ACC112 (cell line): ENCODE measurements at regions not wholly inside any gene's neighbourhood (a gene's known extent, or its start where the extent isn't known, plus 50 kb on each side); places are given as distances from the start of the nearest gene placed in this dataset.

Experiments used
- H2AFZ ChIP-seq: fragments of 200-600 bp; sonication (generic); one replicate; pipeline ENCODE4 v1.6.0; 2017; ENCODE audit warnings: antibody characterized with exemption, low read length; ENCODE audit not compliant: unreplicated experiment
- H3K27ac ChIP-seq: fragments of 200-600 bp; sonication (generic); 2 replicates; pipeline ENCODE4 v1.5.1; 2014; ENCODE audit warnings: low read depth, mild to moderate bottlenecking, antibody characterized with exemption, low read length, moderate library complexity
- H3K27me3 ChIP-seq: fragments of 200-600 bp; sonication (generic); 2 replicates; pipeline ENCODE4 v1.6.1; 2014; ENCODE audit warnings: mild to moderate bottlenecking, antibody characterized with exemption, low read length, moderate library complexity, mixed read lengths; ENCODE audit not compliant: insufficient read depth
- H3K36me3 ChIP-seq: fragments of 200-600 bp; sonication (generic); 2 replicates; pipeline ENCODE4 v1.6.1; 2016; ENCODE audit warnings: mild to moderate bottlenecking, antibody characterized with exemption, low read length, moderate library complexity, mixed read lengths; ENCODE audit not compliant: insufficient read depth
- H3K4me1 ChIP-seq: fragments of 200-600 bp; sonication (generic); one replicate; pipeline ENCODE4 v1.6.1; 2016; ENCODE audit warnings: low read length, mixed read lengths; ENCODE audit not compliant: insufficient read depth, unreplicated experiment, control insufficient read depth
- H3K4me3 ChIP-seq: fragments of 200-600 bp; sonication (generic); 2 replicates; pipeline ENCODE4 v1.5.1; 2014; ENCODE audit warnings: mild to moderate bottlenecking, low read depth, low read length
- H3K79me2 ChIP-seq: fragments of 200-600 bp; sonication (generic); one replicate; pipeline ENCODE4 v1.6.0; 2016; ENCODE audit warnings: low read length; ENCODE audit not compliant: control insufficient read depth, unreplicated experiment, insufficient read depth

GRCh38 chr10:123570051-123570897 is 95.9 kb upstream of the GPR26 start:
- Histone ChIP-seq H3K4me1 (no peaks in the 10 kb centered on the region), H3K27ac (no peak overlapping the region), H3K27me3 (peaks cover 8% of the 10 kb centered on the region; the same call in 1 of the 2 replicates), H3K79me2 (no peaks in the 10 kb centered on the region), H2AFZ (no peak overlapping the region), H3K36me3 (no peaks in the 10 kb centered on the region), H3K4me3 (no peak overlapping the region)

- Histone ChIP-seq H2AFZ (no peak overlapping the region), H3K36me3 (no peaks in the 10 kb centered on the region), H3K27me3 (peaks cover 8% of the 10 kb centered on the region; the same call in 1 of the 2 replicates), H3K4me1 (no peaks in the 10 kb centered on the region), H3K27ac (no peak overlapping the region), H3K79me2 (no peaks in the 10 kb centered on the region), H3K4me3 (no peak overlapping the region)
These were observed 95.1 kb upstream of the GPR26 start for GRCh38 chr10:123570898-123571515.

GRCh38 chr10:123571978-123572377 is 94.2 kb upstream of the GPR26 start:
- Histone ChIP-seq H3K4me1 (no peaks in the 10 kb centered on the region), H3K79me2 (no peaks in the 10 kb centered on the region), H2AFZ (no peak overlapping the region), H3K4me3 (no peak overlapping the region), H3K27me3 (peaks cover 8% of the 10 kb centered on the region; the same call in 1 of the 2 replicates), H3K27ac (no peak overlapping the region), H3K36me3 (no peaks in the 10 kb centered on the region)

- Histone ChIP-seq H3K4me3 (no peak overlapping the region), H3K79me2 (no peaks in the 10 kb centered on the region), H3K36me3 (no peaks in the 10 kb centered on the region), H3K4me1 (no peaks in the 10 kb centered on the region), H3K27me3 (0 out of 2 replicates have a peak, but pooled peaks cover 3% of the 10 kb centered on the region), H2AFZ (no peak overlapping the region), H3K27ac (no peak overlapping the region)
These were observed 92.7 kb upstream of the GPR26 start for GRCh38 chr10:123573236-123574108.

GRCh38 chr10:123574109-123574698 is 92.0 kb upstream of the GPR26 start:
- Histone ChIP-seq H3K79me2 (no peaks in the 10 kb centered on the region), H3K27ac (no peak overlapping the region), H3K4me3 (no peak overlapping the region), H3K36me3 (no peaks in the 10 kb centered on the region), H3K4me1 (no peaks in the 10 kb centered on the region), H3K27me3 (0 out of 2 replicates have a peak, but pooled peaks cover 3% of the 10 kb centered on the region), H2AFZ (no peak overlapping the region)

GRCh38 chr10:123575105-123575504 is 91.0 kb upstream of the GPR26 start:
- H3K4me1 ChIP-seq, result no peaks in the 10 kb centered on the region
- H3K27me3 ChIP-seq, result 0 out of 2 replicates have a peak, but pooled peaks cover 3% of the 10 kb centered on the region
- H2AFZ ChIP-seq, result no peak overlapping the region
- H3K79me2 ChIP-seq, result no peaks in the 10 kb centered on the region
- H3K36me3 ChIP-seq, result no peaks in the 10 kb centered on the region
- H3K4me3 ChIP-seq, result no peak overlapping the region
- no peak overlapping the region for H3K27ac ChIP-seq

- Histone ChIP-seq H3K27me3 (no peaks in the 10 kb centered on the region), H3K4me1 (no peaks in the 10 kb centered on the region), H2AFZ (no peak overlapping the region), H3K27ac (no peak overlapping the region), H3K36me3 (no peaks in the 10 kb centered on the region), H3K79me2 (no peaks in the 10 kb centered on the region), H3K4me3 (no peak overlapping the region)
These were observed 89.4 kb upstream of the GPR26 start for GRCh38 chr10:123576706-123577105.

- no peaks in the 10 kb centered on the region for H3K4me1 ChIP-seq
- no peaks in the 10 kb centered on the region for H3K79me2 ChIP-seq
- no peak overlapping the region for H2AFZ ChIP-seq
- no peaks in the 10 kb centered on the region for H3K36me3 ChIP-seq
- H3K4me3 ChIP-seq, result no peak overlapping the region
- no peak overlapping the region for H3K27ac ChIP-seq
- peaks cover 7% of the 10 kb centered on the region for H3K27me3 ChIP-seq
These were observed 88.2 kb upstream of the GPR26 start for GRCh38 chr10:123577921-123578461.

GRCh38 chr10:123578721-123579120 is 87.4 kb upstream of the GPR26 start:
- H3K27me3 ChIP-seq, result peaks cover 13% of the 10 kb centered on the region
- no peaks in the 10 kb centered on the region for H3K79me2 ChIP-seq
- H3K4me1 ChIP-seq, result no peaks in the 10 kb centered on the region
- no peak overlapping the region for H3K27ac ChIP-seq
- H3K36me3 ChIP-seq, result no peaks in the 10 kb centered on the region
- H2AFZ ChIP-seq, result no peak overlapping the region
- H3K4me3 ChIP-seq, result no peak overlapping the region

GRCh38 chr10:123579675-123580074 is 86.5 kb upstream of the GPR26 start:
- Histone ChIP-seq H2AFZ (no peak overlapping the region), H3K4me3 (no peak overlapping the region), H3K4me1 (no peaks in the 10 kb centered on the region), H3K79me2 (no peaks in the 10 kb centered on the region), H3K27me3 (peaks cover 18% of the 10 kb centered on the region), H3K36me3 (no peaks in the 10 kb centered on the region), H3K27ac (no peak overlapping the region)
